HG03139 (cell line): ENCODE measurements at regions not wholly inside any gene's neighbourhood (a gene's known extent, or its start where the extent isn't known, plus 50 kb on each side); places are given as distances from the start of the nearest gene placed in this dataset.

Source experiments
- ATAC-seq: cut with Tn5 transposase; IDR thresholded peaks from one replicate; pipeline ENCODE4 v1.9.1; 2021; ENCODE audit not compliant: unreplicated experiment

GRCh38 chr1:98048244-98048643 is 127.4 kb upstream of the DPYD start:
- ATAC-seq, result peak; percentile 45

GRCh38 chr1:98047171-98047570 is 126.3 kb upstream of the DPYD start:
- no peak for ATAC-seq

- ATAC-seq, result no peak
Measured at GRCh38 chr1:98045767-98046641, 125.2 kb upstream of the DPYD start.

GRCh38 chr1:98045211-98045766 is 124.5 kb upstream of the DPYD start:
- ATAC-seq, result no peak

GRCh38 chr1:98044766-98045165 is 123.9 kb upstream of the DPYD start:
- no peak for ATAC-seq

GRCh38 chr1:98044071-98044697 is 123.3 kb upstream of the DPYD start:
- ATAC-seq, result no peak

- no peak for ATAC-seq
Measured at GRCh38 chr1:98035602-98036002, 114.8 kb upstream of the DPYD start.

GRCh38 chr1:98034505-98034904 is 113.7 kb upstream of the DPYD start:
- ATAC-seq, result no peak

- no peak for ATAC-seq
Measured at GRCh38 chr1:98032958-98033357, 112.1 kb upstream of the DPYD start.

GRCh38 chr1:98030976-98031375 is 110.1 kb upstream of the DPYD start:
- ATAC-seq, result no peak

GRCh38 chr1:98030483-98030882 is 109.6 kb upstream of the DPYD start:
- ATAC-seq, result no peak

GRCh38 chr1:98028800-98029199 is 108.0 kb upstream of the DPYD start:
- no peak for ATAC-seq

GRCh38 chr1:98027103-98027705 is 106.4 kb upstream of the DPYD start:
- no peak for ATAC-seq

GRCh38 chr1:98025858-98026257 is 105.0 kb upstream of the DPYD start:
- no peak for ATAC-seq

GRCh38 chr1:98021126-98021525 is 100.3 kb upstream of the DPYD start:
- no peak for ATAC-seq

GRCh38 chr1:98019747-98020146 is 98.9 kb upstream of the DPYD start:
- ATAC-seq, result no peak

- ATAC-seq, result no peak
Measured at GRCh38 chr1:98018074-98018473, 97.2 kb upstream of the DPYD start.

- no peak for ATAC-seq
Measured at GRCh38 chr1:98017184-98017583, 96.3 kb upstream of the DPYD start.

GRCh38 chr1:98008373-98008772 is 87.5 kb upstream of the DPYD start:
- no peak for ATAC-seq

GRCh38 chr1:98005326-98006010 is 84.6 kb upstream of the DPYD start:
- ATAC-seq, result no peak

- no peak for ATAC-seq
Measured at GRCh38 chr1:98003442-98003841, 82.6 kb upstream of the DPYD start.
